ENCODE measurements at regions not wholly inside any gene's neighbourhood (a gene's known extent, or its start where the extent isn't known, plus 50 kb on each side); places are given as distances from the start of the nearest gene placed in this dataset.

GRCh38 chr7:52799817-52800216 is 235.6 kb upstream of the POM121L12 start:
- no peak for TF ChIP-seq CTCF (IDR thresholded peaks at IDR 0.05)
- no peak for TF ChIP-seq POLR2AphosphoS5 (IDR thresholded peaks at IDR 0.05)

Data from breast epithelium (tissue), 3 donors.